ENCODE measurements at regions not wholly inside any gene's neighbourhood (a gene's known extent, or its start where the extent isn't known, plus 50 kb on each side); places are given as distances from the start of the nearest gene placed in this dataset.

- no peak for DNase-seq
Observed at GRCh38 chr9:32837551-32838058, 54.3 kb downstream of the TMEM215 start.

GRCh38 chr9:32839013-32839885 is 55.9 kb downstream of the TMEM215 start:
- peak; percentile 55 to 81 (median 73) for DNase-seq

GRCh38 chr9:32841314-32841713 is 58.0 kb downstream of the TMEM215 start:
- DNase-seq: no peak

- no peak for DNase-seq
Observed at GRCh38 chr9:32843295-32843694, 60.0 kb downstream of the TMEM215 start.

GRCh38 chr9:32844259-32844658 is 60.9 kb downstream of the TMEM215 start:
- no peak for DNase-seq

- no peak for DNase-seq
Observed at GRCh38 chr9:32854271-32854670, 70.9 kb downstream of the TMEM215 start.

- DNase-seq: no peak
Observed at GRCh38 chr9:32855752-32856151, 72.4 kb downstream of the TMEM215 start.

- no peak for DNase-seq
Observed at GRCh38 chr9:32863291-32863690, 80.0 kb downstream of the TMEM215 start.

GRCh38 chr9:32864971-32865370 is 81.6 kb downstream of the TMEM215 start:
- DNase-seq: peak in 1 of 3 donors; percentile 19

GRCh38 chr9:32866273-32866672 is 82.9 kb downstream of the TMEM215 start:
- DNase-seq: peak; percentile 73 to 86 (median 83)

GRCh38 chr9:32867026-32867425 is 83.7 kb downstream of the TMEM215 start:
- DNase-seq: peak; percentile 4 to 49 (median 43)

- no peak for DNase-seq
Observed at GRCh38 chr9:32867601-32868204, 84.4 kb downstream of the TMEM215 start.

- DNase-seq: no peak
Observed at GRCh38 chr9:32869404-32869803, 86.1 kb downstream of the TMEM215 start.

- DNase-seq: no peak
Observed at GRCh38 chr9:32873131-32873530, 89.8 kb downstream of the TMEM215 start.

GRCh38 chr9:32873553-32873952 is 90.2 kb downstream of the TMEM215 start:
- no peak for DNase-seq

GRCh38 chr9:32875242-32875641 is 91.9 kb downstream of the TMEM215 start:
- peak in 1 of 3 donors; percentile 24 for DNase-seq

GRCh38 chr9:32875748-32876147 is 92.4 kb downstream of the TMEM215 start:
- no peak for DNase-seq

- DNase-seq: no peak
Observed at GRCh38 chr9:32877103-32877502, 93.8 kb downstream of the TMEM215 start.

GRCh38 chr9:32877639-32878217 is 94.4 kb downstream of the TMEM215 start:
- DNase-seq: no peak

GRCh38 chr9:32879335-32879734 is 96.0 kb downstream of the TMEM215 start:
- no peak for DNase-seq

GRCh38 chr9:32881948-32882347 is 98.6 kb downstream of the TMEM215 start:
- DNase-seq: no peak

- DNase-seq: no peak
Observed at GRCh38 chr9:32882705-32883104, 99.4 kb downstream of the TMEM215 start.

- no peak for DNase-seq
Observed at GRCh38 chr9:32884482-32884881, 101.1 kb downstream of the TMEM215 start.

GRCh38 chr9:32886021-32886420 is 102.7 kb downstream of the TMEM215 start:
- no peak for DNase-seq

Data from suppressor macrophage treated with lipopolysaccharide for 1 hour (primary cell).